IMR-90 (cell line): ENCODE measurements at regions not wholly inside any gene's neighbourhood (a gene's known extent, or its start where the extent isn't known, plus 50 kb on each side); places are given as distances from the start of the nearest gene placed in this dataset.

Experiments used
- BHLHE40 ChIP-seq: fragments of 150-350 bp; IDR thresholded peaks from 2 replicates; pipeline ENCODE4 v1.6.1; 2016; ENCODE audit warnings: mild to moderate bottlenecking, low read depth, low read length
- CEBPB ChIP-seq: IDR thresholded peaks from 2 replicates; pipeline ENCODE4 v1.6.1; 2012; ENCODE audit warnings: low read depth, low read length, improper control_type of control experiment
- MAFK ChIP-seq: IDR thresholded peaks from 2 replicates; pipeline ENCODE4 v1.6.1; 2012; ENCODE audit warnings: low read depth, low read length, improper control_type of control experiment
- MAZ ChIP-seq: IDR thresholded peaks from 2 replicates; pipeline ENCODE4 v1.6.1; 2012; ENCODE audit warnings: low read depth, mild to moderate bottlenecking, low read length, improper control_type of control experiment, moderate library complexity, borderline replicate concordance
- POLR2A ChIP-seq: IDR thresholded peaks from 2 replicates; pipeline ENCODE4 v1.6.1; 2012; ENCODE audit warnings: mild to moderate bottlenecking, low read depth, low read length
- RAD21 ChIP-seq: IDR thresholded peaks from 2 replicates; pipeline ENCODE4 v1.6.1; 2012; ENCODE audit warnings: low read length, improper control_type of control experiment
- RCOR1 ChIP-seq: IDR thresholded peaks from 2 replicates; pipeline ENCODE4 v1.6.1; 2012; ENCODE audit warnings: mild to moderate bottlenecking, low read length, improper control_type of control experiment; ENCODE audit not compliant: insufficient replicate concordance
- RFX5 ChIP-seq: IDR thresholded peaks from 2 replicates; pipeline ENCODE4 v1.8.0; 2012; ENCODE audit warnings: low read depth, mild to moderate bottlenecking, low read length, moderate library complexity
- SMC3 ChIP-seq: fragments of 150-350 bp; IDR thresholded peaks from 2 replicates; pipeline ENCODE4 v1.6.1; 2016; ENCODE audit warnings: low read depth, mild to moderate bottlenecking, antibody characterized with exemption, low read length, moderate library complexity
- USF2 ChIP-seq: fragments of 150-350 bp; IDR thresholded peaks from 2 replicates; pipeline ENCODE4 v1.6.1; 2017; ENCODE audit warnings: mild to moderate bottlenecking, antibody characterized with exemption, low read length, low read depth
- TF ChIP-seq, protein P1 (sequence below): conservative IDR thresholded peaks from 2 replicates; pipeline ENCODE4 v1.5.1; 2012; ENCODE audit warnings: mild to moderate bottlenecking, low read depth, low read length, improper control_type of control experiment
- TF ChIP-seq, protein P2 (sequence below): fragments of 150-350 bp; IDR thresholded peaks from 2 replicates; pipeline ENCODE4 v1.6.1; 2016; ENCODE audit warnings: low read depth, mild to moderate bottlenecking, low read length, moderate library complexity, borderline replicate concordance

GRCh38 chr3:95343767-95344166, 1280.9 kb downstream of the NSUN3 start:
- TF ChIP-seq, protein P1, sequence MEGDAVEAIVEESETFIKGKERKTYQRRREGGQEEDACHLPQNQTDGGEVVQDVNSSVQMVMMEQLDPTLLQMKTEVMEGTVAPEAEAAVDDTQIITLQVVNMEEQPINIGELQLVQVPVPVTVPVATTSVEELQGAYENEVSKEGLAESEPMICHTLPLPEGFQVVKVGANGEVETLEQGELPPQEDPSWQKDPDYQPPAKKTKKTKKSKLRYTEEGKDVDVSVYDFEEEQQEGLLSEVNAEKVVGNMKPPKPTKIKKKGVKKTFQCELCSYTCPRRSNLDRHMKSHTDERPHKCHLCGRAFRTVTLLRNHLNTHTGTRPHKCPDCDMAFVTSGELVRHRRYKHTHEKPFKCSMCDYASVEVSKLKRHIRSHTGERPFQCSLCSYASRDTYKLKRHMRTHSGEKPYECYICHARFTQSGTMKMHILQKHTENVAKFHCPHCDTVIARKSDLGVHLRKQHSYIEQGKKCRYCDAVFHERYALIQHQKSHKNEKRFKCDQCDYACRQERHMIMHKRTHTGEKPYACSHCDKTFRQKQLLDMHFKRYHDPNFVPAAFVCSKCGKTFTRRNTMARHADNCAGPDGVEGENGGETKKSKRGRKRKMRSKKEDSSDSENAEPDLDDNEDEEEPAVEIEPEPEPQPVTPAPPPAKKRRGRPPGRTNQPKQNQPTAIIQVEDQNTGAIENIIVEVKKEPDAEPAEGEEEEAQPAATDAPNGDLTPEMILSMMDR, result no peak
- TF ChIP-seq POLR2A (no peak), USF2 (no peak), CEBPB (no peak), RCOR1 (no peak), MAZ (no peak), RFX5 (no peak), BHLHE40 (no peak), MAFK (no peak), RAD21 (no peak), SMC3 (no peak)
- TF ChIP-seq, protein P2, sequence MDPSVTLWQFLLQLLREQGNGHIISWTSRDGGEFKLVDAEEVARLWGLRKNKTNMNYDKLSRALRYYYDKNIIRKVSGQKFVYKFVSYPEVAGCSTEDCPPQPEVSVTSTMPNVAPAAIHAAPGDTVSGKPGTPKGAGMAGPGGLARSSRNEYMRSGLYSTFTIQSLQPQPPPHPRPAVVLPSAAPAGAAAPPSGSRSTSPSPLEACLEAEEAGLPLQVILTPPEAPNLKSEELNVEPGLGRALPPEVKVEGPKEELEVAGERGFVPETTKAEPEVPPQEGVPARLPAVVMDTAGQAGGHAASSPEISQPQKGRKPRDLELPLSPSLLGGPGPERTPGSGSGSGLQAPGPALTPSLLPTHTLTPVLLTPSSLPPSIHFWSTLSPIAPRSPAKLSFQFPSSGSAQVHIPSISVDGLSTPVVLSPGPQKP, result no peak
